SK-N-SH treated with all-trans-retinoic acid at 6 μM for 48 hours (cell line): ENCODE measurements at regions not wholly inside any gene's neighbourhood (a gene's known extent, or its start where the extent isn't known, plus 50 kb on each side); places are given as distances from the start of the nearest gene placed in this dataset.

Source experiments
- GLIS3 ChIP-seq: fragments of 250-450 bp; sonication (Bioruptor Pico); IDR thresholded peaks from 2 replicates; pipeline ENCODE4 v1.5.0; 2020; ENCODE audit warnings: mild to moderate bottlenecking, moderate library complexity
- ISL1 ChIP-seq: fragments of 250-450 bp; sonication (Bioruptor Pico); IDR thresholded peaks from 2 replicates; pipeline ENCODE4 v2.1.2; 2022; ENCODE audit warnings: mild to moderate bottlenecking, moderate library complexity
- POU6F1 ChIP-seq: fragments of 250-450 bp; sonication (Bioruptor Pico); IDR thresholded peaks from 2 replicates; pipeline ENCODE4 v1.8.0; 2021; ENCODE audit warnings: low read depth, mild to moderate bottlenecking, moderate library complexity, borderline replicate concordance
- TCF4 ChIP-seq: fragments of 250-450 bp; sonication (Bioruptor Pico); IDR thresholded peaks from 2 replicates; pipeline ENCODE4 v1.8.0; 2021; ENCODE audit warnings: mild to moderate bottlenecking, moderate library complexity, borderline replicate concordance
- ZFP3 ChIP-seq: fragments of 250-450 bp; sonication (Bioruptor Pico); IDR thresholded peaks from 2 replicates; pipeline ENCODE4 v1.5.0; 2020; ENCODE audit warnings: mild to moderate bottlenecking, moderate library complexity
- ZFP30 ChIP-seq: fragments of 450-650 bp; formaldehyde crosslinking; IDR thresholded peaks from 2 replicates; pipeline ENCODE4 v1.5.0; 2022; ENCODE audit warnings: mild to moderate bottlenecking, moderate library complexity
- ZNF8 ChIP-seq: fragments of 450-650 bp; formaldehyde crosslinking; IDR thresholded peaks from 2 replicates; pipeline ENCODE4 v1.5.0; 2020; ENCODE audit warnings: mild to moderate bottlenecking, moderate library complexity
- TF ChIP-seq, protein P1 (sequence below): fragments of 250-450 bp; sonication (Bioruptor Pico); IDR thresholded peaks from 2 replicates; pipeline ENCODE4 v1.5.1; 2021; ENCODE audit warnings: mild to moderate bottlenecking, moderate library complexity
- TF ChIP-seq, protein P2 (sequence below): fragments of 250-450 bp; sonication (Bioruptor Pico); IDR thresholded peaks from 2 replicates; pipeline ENCODE4 v1.8.0; 2020; ENCODE audit warnings: mild to moderate bottlenecking, moderate library complexity, borderline replicate concordance

DNA sequence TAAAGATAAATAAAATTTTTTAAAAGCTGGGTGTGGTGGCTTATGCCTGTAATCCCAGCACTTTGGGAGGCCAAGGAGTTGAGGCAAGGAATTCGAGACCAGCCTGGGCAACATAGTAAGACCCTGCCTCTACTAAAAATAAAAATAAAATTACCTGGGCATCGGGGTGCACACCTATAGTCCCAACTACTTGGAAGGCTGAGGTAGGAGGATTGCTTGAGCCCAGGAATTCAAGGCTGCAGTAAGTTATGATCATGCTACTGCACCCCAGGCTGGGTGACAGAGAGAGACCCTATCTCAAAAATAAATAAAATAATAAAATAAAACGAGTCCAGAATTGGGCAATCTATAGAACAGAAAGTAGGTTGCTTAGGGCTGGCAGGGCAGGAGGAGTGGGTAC lies 228.7 kb downstream of the BCAS1 start:
- TF ChIP-seq ISL1 (CRISPR knock-in tag) (no peak), ZFP3 (no peak), ZNF8 (CRISPR knock-in tag) (no peak), GLIS3 (no peak), TCF4 (CRISPR knock-in tag) (no peak), ZFP30 (CRISPR knock-in tag) (no peak), POU6F1 (CRISPR knock-in tag) (no peak)
- TF ChIP-seq, protein P1, sequence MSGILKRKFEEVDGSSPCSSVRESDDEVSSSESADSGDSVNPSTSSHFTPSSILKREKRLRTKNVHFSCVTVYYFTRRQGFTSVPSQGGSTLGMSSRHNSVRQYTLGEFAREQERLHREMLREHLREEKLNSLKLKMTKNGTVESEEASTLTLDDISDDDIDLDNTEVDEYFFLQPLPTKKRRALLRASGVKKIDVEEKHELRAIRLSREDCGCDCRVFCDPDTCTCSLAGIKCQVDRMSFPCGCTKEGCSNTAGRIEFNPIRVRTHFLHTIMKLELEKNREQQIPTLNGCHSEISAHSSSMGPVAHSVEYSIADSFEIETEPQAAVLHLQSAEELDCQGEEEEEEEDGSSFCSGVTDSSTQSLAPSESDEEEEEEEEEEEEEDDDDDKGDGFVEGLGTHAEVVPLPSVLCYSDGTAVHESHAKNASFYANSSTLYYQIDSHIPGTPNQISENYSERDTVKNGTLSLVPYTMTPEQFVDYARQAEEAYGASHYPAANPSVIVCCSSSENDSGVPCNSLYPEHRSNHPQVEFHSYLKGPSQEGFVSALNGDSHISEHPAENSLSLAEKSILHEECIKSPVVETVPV (CRISPR knock-in tag), result no peak
- TF ChIP-seq, protein P2, sequence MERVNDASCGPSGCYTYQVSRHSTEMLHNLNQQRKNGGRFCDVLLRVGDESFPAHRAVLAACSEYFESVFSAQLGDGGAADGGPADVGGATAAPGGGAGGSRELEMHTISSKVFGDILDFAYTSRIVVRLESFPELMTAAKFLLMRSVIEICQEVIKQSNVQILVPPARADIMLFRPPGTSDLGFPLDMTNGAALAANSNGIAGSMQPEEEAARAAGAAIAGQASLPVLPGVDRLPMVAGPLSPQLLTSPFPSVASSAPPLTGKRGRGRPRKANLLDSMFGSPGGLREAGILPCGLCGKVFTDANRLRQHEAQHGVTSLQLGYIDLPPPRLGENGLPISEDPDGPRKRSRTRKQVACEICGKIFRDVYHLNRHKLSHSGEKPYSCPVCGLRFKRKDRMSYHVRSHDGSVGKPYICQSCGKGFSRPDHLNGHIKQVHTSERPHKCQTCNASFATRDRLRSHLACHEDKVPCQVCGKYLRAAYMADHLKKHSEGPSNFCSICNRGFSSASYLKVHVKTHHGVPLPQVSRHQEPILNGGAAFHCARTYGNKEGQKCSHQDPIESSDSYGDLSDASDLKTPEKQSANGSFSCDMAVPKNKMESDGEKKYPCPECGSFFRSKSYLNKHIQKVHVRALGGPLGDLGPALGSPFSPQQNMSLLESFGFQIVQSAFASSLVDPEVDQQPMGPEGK (CRISPR knock-in tag), result no peak
